MM.1S (cell line): ENCODE measurements at regions not wholly inside any gene's neighbourhood (a gene's known extent, or its start where the extent isn't known, plus 50 kb on each side); places are given as distances from the start of the nearest gene placed in this dataset.

Experiments
- DNase-seq: peaks from one replicate; pipeline ENCODE4 v3.0.0-alpha.2; 2015
- H2AFZ ChIP-seq: fragments of 300-600 bp; sonication (generic); 2 replicates; pipeline ENCODE4 v1.6.0; 2016; ENCODE audit warnings: antibody characterized with exemption, low read length
- H3F3A ChIP-seq: fragments of 300-600 bp; sonication (generic); 2 replicates; pipeline ENCODE4 v1.6.1; 2016; ENCODE audit warnings: mild to moderate bottlenecking, antibody characterized with exemption, low read length, moderate library complexity, mixed read lengths; ENCODE audit not compliant: insufficient read depth
- H3K27ac ChIP-seq: fragments of 300-600 bp; sonication (generic); 2 replicates; pipeline ENCODE4 v1.5.1; 2016; ENCODE audit warnings: mild to moderate bottlenecking, low read length
- H3K27me3 ChIP-seq: fragments of 300-600 bp; sonication (generic); replicated peaks from 2 replicates; pipeline ENCODE4 v1.6.0; 2016; ENCODE audit warnings: low read length; ENCODE audit not compliant: insufficient read depth
- H3K36me3 ChIP-seq: fragments of 300-600 bp; sonication (generic); replicated peaks from 2 replicates; pipeline ENCODE4 v1.6.1; 2016; ENCODE audit warnings: mild to moderate bottlenecking, low read length, mixed read lengths; ENCODE audit not compliant: insufficient read depth
- H3K4me1 ChIP-seq: fragments of 300-600 bp; sonication (generic); 2 replicates; pipeline ENCODE4 v1.6.1; 2016; ENCODE audit warnings: low read length, mixed read lengths
- H3K4me2 ChIP-seq: fragments of 300-600 bp; sonication (generic); 2 replicates; pipeline ENCODE4 v1.6.0; 2016; ENCODE audit warnings: low read depth, low read length
- H3K4me3 ChIP-seq: fragments of 300-600 bp; sonication (generic); 2 replicates; pipeline ENCODE4 v1.5.1; 2016; ENCODE audit warnings: low read length, mixed read lengths
- H3K79me2 ChIP-seq: fragments of 300-600 bp; sonication (generic); 2 replicates; pipeline ENCODE4 v1.6.1; 2016; ENCODE audit warnings: mixed run types, low read length, mixed read lengths
- H3K9ac ChIP-seq: fragments of 300-600 bp; sonication (generic); 2 replicates; pipeline ENCODE4 v1.6.1; 2016; ENCODE audit warnings: low read length, mixed read lengths
- H3K9me2 ChIP-seq: fragments of 300-600 bp; sonication (generic); replicated peaks from 2 replicates; pipeline ENCODE4 v1.6.1; 2016; ENCODE audit warnings: mild to moderate bottlenecking, low read length, mixed read lengths; ENCODE audit not compliant: insufficient read depth
- H3K9me3 ChIP-seq: fragments of 300-600 bp; sonication (generic); replicated peaks from 2 replicates; pipeline ENCODE4 v1.6.1; 2016; ENCODE audit warnings: mild to moderate bottlenecking, low read length, mixed read lengths; ENCODE audit not compliant: insufficient read depth
- H4K20me1 ChIP-seq: fragments of 300-600 bp; sonication (generic); 2 replicates; pipeline ENCODE4 v1.6.1; 2016; ENCODE audit warnings: mild to moderate bottlenecking, low read length, moderate library complexity, mixed read lengths; ENCODE audit not compliant: insufficient read depth
- EZH2 ChIP-seq: fragments of 300-600 bp; sonication (generic); optimal IDR thresholded peaks from 2 replicates; pipeline ENCODE3; 2017; ENCODE audit warnings: low read depth, mild to moderate bottlenecking, antibody characterized with exemption, low read length, mixed read lengths
- EZH2phosphoT487 ChIP-seq: fragments of 300-600 bp; sonication (generic); IDR thresholded peaks from 2 replicates; pipeline ENCODE4 v1.6.1; 2018; ENCODE audit warnings: antibody characterized with exemption, low read length
- TF ChIP-seq, protein P1 (sequence below): fragments of 300-600 bp; sonication (generic); IDR thresholded peaks from 2 replicates; pipeline ENCODE4 v1.5.1; 2016; ENCODE audit warnings: antibody characterized with exemption, low read length, mixed read lengths

DNA sequence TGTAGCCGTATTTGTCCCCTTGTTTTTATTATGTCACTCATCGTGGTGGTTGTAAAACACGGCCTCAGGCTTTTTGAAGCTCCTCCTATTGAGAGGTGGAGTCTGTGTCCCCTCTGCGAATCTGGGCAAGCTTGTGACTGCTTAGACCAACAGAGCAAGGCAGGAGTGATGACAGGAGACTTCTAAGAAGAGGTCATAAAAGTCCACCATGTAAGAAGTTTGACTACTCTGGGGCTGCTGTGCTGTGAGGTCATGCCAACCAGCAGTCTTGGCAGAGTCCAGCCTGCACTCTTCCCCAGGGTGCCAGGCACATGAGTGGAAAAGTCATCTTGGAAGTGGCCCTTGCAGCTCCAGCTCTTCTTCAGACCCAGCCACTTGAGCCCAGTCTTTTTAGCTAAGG, 83.8 kb upstream of the SPTBN1 start:
- no peak for TF ChIP-seq EZH2
- TF ChIP-seq, protein P1, sequence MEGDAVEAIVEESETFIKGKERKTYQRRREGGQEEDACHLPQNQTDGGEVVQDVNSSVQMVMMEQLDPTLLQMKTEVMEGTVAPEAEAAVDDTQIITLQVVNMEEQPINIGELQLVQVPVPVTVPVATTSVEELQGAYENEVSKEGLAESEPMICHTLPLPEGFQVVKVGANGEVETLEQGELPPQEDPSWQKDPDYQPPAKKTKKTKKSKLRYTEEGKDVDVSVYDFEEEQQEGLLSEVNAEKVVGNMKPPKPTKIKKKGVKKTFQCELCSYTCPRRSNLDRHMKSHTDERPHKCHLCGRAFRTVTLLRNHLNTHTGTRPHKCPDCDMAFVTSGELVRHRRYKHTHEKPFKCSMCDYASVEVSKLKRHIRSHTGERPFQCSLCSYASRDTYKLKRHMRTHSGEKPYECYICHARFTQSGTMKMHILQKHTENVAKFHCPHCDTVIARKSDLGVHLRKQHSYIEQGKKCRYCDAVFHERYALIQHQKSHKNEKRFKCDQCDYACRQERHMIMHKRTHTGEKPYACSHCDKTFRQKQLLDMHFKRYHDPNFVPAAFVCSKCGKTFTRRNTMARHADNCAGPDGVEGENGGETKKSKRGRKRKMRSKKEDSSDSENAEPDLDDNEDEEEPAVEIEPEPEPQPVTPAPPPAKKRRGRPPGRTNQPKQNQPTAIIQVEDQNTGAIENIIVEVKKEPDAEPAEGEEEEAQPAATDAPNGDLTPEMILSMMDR, result no peak
- TF ChIP-seq EZH2phosphoT487, result no peak
- Histone ChIP-seq H3K4me2 (no peak overlapping the region), H3K79me2 (no peaks in the 10 kb centered on the region), H3K9me3 (no peaks in the 10 kb centered on the region), H3K9ac (no peak overlapping the region), H3F3A (no peaks in the 10 kb centered on the region), H3K36me3 (no peaks in the 10 kb centered on the region), H3K27ac (no peak overlapping the region), H4K20me1 (no peaks in the 10 kb centered on the region), H3K4me3 (no peak overlapping the region), H3K9me2 (no peaks in the 10 kb centered on the region), H3K27me3 (no peaks in the 10 kb centered on the region), H2AFZ (no peak overlapping the region), H3K4me1 (no peaks in the 10 kb centered on the region)
- no peak for DNase-seq

DNA sequence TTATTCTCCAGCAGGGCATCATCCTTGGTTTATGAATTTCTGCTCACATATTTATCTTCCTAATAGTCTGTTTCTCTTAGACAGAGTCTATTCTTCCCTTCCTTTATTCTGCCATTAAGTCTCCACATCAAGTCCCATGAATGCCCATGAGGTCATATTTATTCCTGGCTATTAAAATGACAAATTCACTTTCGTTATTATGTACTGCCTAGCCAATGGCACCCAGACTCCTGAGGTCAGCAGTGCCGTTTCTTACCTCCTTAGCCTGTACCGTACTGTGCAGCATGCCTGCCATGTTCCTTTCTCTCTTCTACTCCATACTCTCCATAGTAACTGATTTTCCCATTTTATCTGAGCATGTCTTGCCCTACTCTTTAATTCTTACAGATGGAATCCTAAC, 82.3 kb upstream of the SPTBN1 start:
- no peaks in the 10 kb centered on the region for H3K9me2 ChIP-seq
- H3K4me1 ChIP-seq, result no peaks in the 10 kb centered on the region
- TF ChIP-seq, protein P1, result no peak
- TF ChIP-seq EZH2phosphoT487 (no peak), EZH2 (no peak)
- H3F3A ChIP-seq, result no peaks in the 10 kb centered on the region
- H3K27ac ChIP-seq, result no peak overlapping the region
- H3K27me3 ChIP-seq, result no peaks in the 10 kb centered on the region
- no peak overlapping the region for H3K4me2 ChIP-seq
- H3K36me3 ChIP-seq, result no peaks in the 10 kb centered on the region
- H2AFZ ChIP-seq, result no peak overlapping the region
- no peak overlapping the region for H3K9ac ChIP-seq
- H3K9me3 ChIP-seq, result no peaks in the 10 kb centered on the region
- no peaks in the 10 kb centered on the region for H3K79me2 ChIP-seq
- DNase-seq, result no peak
- no peak overlapping the region for H3K4me3 ChIP-seq
- no peaks in the 10 kb centered on the region for H4K20me1 ChIP-seq

DNA sequence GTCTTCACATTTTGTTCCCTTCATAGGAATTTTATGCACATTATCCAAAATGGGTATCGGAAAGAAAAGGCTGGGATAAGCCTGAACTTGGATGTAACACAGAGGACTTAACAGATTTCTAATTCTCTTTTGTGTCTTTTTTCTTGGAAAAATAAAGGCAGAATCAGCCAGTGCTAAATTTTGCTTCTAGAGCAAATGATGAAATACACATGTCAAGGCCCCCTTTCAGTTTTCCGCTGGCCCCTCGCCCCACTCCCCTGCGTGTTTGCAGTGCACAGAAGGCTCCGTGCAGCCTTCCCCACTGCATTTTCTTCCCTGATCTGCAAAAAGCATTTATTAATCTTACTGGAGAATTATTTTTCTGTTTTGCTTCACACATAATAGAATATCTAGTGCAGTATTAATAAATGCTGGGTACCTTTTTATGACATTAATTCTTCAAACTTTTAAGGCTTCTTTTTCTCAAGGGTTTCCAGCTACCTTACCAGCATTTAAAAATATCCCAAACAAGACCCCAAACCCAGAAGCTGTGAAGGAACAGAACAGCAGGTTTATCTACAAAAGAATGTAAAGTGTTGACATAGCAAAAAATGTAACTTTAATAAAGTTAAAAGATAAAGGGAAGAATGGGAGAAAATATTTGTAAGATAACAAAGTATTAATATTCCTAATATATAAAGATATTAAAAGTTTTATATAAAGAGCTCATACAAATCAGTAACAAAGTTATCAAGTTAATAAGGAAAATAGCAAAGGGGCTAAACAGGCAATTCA, 81.3 kb upstream of the SPTBN1 start:
- Histone ChIP-seq H3K4me1 (no peaks in the 10 kb centered on the region), H3K79me2 (no peaks in the 10 kb centered on the region), H3K4me3 (no peak overlapping the region), H3K9me2 (no peaks in the 10 kb centered on the region), H3K27ac (no peak overlapping the region), H3F3A (no peaks in the 10 kb centered on the region), H3K9me3 (no peaks in the 10 kb centered on the region), H3K4me2 (no peak overlapping the region), H2AFZ (no peak overlapping the region), H3K36me3 (no peaks in the 10 kb centered on the region), H3K9ac (no peak overlapping the region), H4K20me1 (no peaks in the 10 kb centered on the region), H3K27me3 (no peaks in the 10 kb centered on the region)
- no peak for DNase-seq
- TF ChIP-seq EZH2phosphoT487, result no peak
- TF ChIP-seq, protein P1, result no peak
- TF ChIP-seq EZH2, result no peak
